H54 (cell line): ENCODE measurements at regions not wholly inside any gene's neighbourhood (a gene's known extent, or its start where the extent isn't known, plus 50 kb on each side); places are given as distances from the start of the nearest gene placed in this dataset.

ENCODE experiments used
- DNase-seq: peaks from one replicate; pipeline ENCODE4 v3.0.0; 2011; ENCODE audit warnings: low spot score, mixed read lengths; ENCODE audit not compliant: insufficient read length
- FAIRE-seq: peaks from 3 replicates; lab custom pipeline; 2011; peaks lifted over from hg19 to GRCh38; lab: Jason Lieb, UNC
- POLR2A ChIP-seq: IDR thresholded peaks from 2 replicates; pipeline ENCODE4 v1.6.1; 2011; ENCODE audit warnings: low read depth, mild to moderate bottlenecking, low read length

- no peak for TF ChIP-seq POLR2A
- DNase-seq = no peak
- no peak for FAIRE-seq
Measured at GRCh38 chr7:113412410-113412809, 294.1 kb upstream of the SMIM30 start.

- DNase-seq (no peak), FAIRE-seq (no peak)
- no peak for TF ChIP-seq POLR2A
Measured at GRCh38 chr7:113410796-113411195, 292.4 kb upstream of the SMIM30 start.

- FAIRE-seq = no peak
- no peak for TF ChIP-seq POLR2A
Measured at GRCh38 chr7:113408999-113409398, 290.6 kb upstream of the SMIM30 start.

GRCh38 chr7:113405296-113406056 is 287.1 kb upstream of the SMIM30 start:
- no peak for FAIRE-seq
- no peak for DNase-seq
- TF ChIP-seq POLR2A = no peak

More at GRCh38 chr7:113408999-113409398, 290.6 kb upstream of the SMIM30 start:
- DNase-seq = no peak

- DNase-seq (no peak), FAIRE-seq (no peak)
- TF ChIP-seq POLR2A = no peak
Measured at GRCh38 chr7:113404245-113404644, 285.9 kb upstream of the SMIM30 start.

- TF ChIP-seq POLR2A = no peak
- no peak for FAIRE-seq
- no peak for DNase-seq
Measured at GRCh38 chr7:113402482-113402881, 284.1 kb upstream of the SMIM30 start.

- no peak for DNase-seq
- no peak for FAIRE-seq
- no peak for TF ChIP-seq POLR2A
Measured at GRCh38 chr7:113402005-113402404, 283.7 kb upstream of the SMIM30 start.

- FAIRE-seq (no peak), DNase-seq (peak; percentile 9)
Measured at GRCh38 chr7:113394856-113395255, 276.5 kb upstream of the SMIM30 start.

GRCh38 chr7:113392841-113393540 is 274.6 kb upstream of the SMIM30 start:
- TF ChIP-seq POLR2A = no peak
- FAIRE-seq (no peak), DNase-seq (no peak)

More at GRCh38 chr7:113394856-113395255, 276.5 kb upstream of the SMIM30 start:
- no peak for TF ChIP-seq POLR2A

GRCh38 chr7:113392421-113392820 is 274.1 kb upstream of the SMIM30 start:
- FAIRE-seq = no peak
- no peak for DNase-seq
- no peak for TF ChIP-seq POLR2A

GRCh38 chr7:113389112-113389646 is 270.8 kb upstream of the SMIM30 start:
- TF ChIP-seq POLR2A = no peak
- no peak for DNase-seq
- no peak for FAIRE-seq

GRCh38 chr7:113383638-113384037 is 265.3 kb upstream of the SMIM30 start:
- FAIRE-seq (no peak), DNase-seq (no peak)
- no peak for TF ChIP-seq POLR2A

- FAIRE-seq (no peak), DNase-seq (no peak)
- no peak for TF ChIP-seq POLR2A
Measured at GRCh38 chr7:113379746-113380145, 261.4 kb upstream of the SMIM30 start.

- DNase-seq (no peak), FAIRE-seq (no peak)
- no peak for TF ChIP-seq POLR2A
Measured at GRCh38 chr7:113374955-113375354, 256.6 kb upstream of the SMIM30 start.
